Erythroblast (primary cell): ENCODE measurements at regions not wholly inside any gene's neighbourhood (a gene's known extent, or its start where the extent isn't known, plus 50 kb on each side); places are given as distances from the start of the nearest gene placed in this dataset.

Experiments
- GATA1 ChIP-seq: IDR thresholded peaks from 2 replicates; pipeline ENCODE4 v1.6.1; 2011; ENCODE audit warnings: low read depth, mild to moderate bottlenecking, control low read depth, low read length, moderate library complexity
- POLR2A ChIP-seq: IDR thresholded peaks from 2 replicates; pipeline ENCODE4 v1.6.1; 2011; ENCODE audit warnings: mild to moderate bottlenecking, low read length

DNA sequence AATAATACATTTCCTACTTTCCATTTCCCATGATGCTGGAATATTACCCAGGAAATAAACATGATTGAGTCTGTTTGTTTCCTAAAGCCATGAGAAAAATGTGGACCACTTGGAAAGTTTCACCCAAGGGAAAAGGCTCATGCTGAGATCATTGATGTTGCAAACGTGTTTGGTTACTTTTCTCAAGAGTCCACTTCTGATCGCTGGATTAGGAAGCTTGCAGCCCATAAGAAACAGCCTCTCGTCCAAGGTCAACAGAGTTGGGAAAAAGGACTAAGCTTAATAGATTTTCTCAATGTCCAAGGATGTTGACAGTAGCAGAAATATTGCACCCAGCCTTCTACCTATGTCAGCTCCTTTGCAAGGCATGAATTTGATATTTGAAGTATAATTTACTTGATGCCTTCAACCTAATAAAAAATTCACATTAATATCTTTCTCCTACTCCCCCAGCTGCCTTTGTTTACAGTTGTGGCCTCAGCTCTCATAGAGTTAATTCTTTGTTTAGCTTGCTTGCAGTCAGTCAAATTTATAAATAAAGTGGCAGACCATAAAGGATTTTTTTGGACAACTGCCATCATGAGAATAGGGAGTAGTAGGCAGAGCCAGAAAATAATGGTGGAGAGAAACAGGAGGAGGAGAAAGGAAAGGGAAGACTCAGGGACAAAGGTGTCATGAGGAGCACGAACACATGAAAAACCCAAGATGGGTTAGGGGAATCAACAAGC is 65.6 kb upstream of the BLTP1 start:
- TF ChIP-seq POLR2A (no peak), GATA1 (no peak)
